Rectal smooth muscle tissue (tissue), 1 donor: ENCODE measurements at regions not wholly inside any gene's neighbourhood (a gene's known extent, or its start where the extent isn't known, plus 50 kb on each side); places are given as distances from the start of the nearest gene placed in this dataset.

Source experiments
- H3K27ac ChIP-seq: one replicate; pipeline ENCODE4 v1.7.0; 2013; ENCODE audit warnings: low read depth, low read length, inconsistent platforms
- H3K27me3 ChIP-seq: one replicate; pipeline ENCODE4 v1.7.0; 2013; ENCODE audit warnings: low read length; ENCODE audit not compliant: control insufficient read depth, insufficient read depth
- H3K36me3 ChIP-seq: one replicate; pipeline ENCODE4 v1.7.0; 2013; ENCODE audit warnings: low read length; ENCODE audit not compliant: control insufficient read depth, insufficient read depth
- H3K4me1 ChIP-seq: one replicate; pipeline ENCODE4 v1.7.0; 2013; ENCODE audit warnings: low read length; ENCODE audit not compliant: control insufficient read depth, insufficient read depth
- H3K4me3 ChIP-seq: one replicate; pipeline ENCODE4 v1.7.0; 2013; ENCODE audit warnings: low read length
- H3K9ac ChIP-seq: one replicate; pipeline ENCODE4 v1.7.0; 2013; ENCODE audit warnings: low read length

DNA sequence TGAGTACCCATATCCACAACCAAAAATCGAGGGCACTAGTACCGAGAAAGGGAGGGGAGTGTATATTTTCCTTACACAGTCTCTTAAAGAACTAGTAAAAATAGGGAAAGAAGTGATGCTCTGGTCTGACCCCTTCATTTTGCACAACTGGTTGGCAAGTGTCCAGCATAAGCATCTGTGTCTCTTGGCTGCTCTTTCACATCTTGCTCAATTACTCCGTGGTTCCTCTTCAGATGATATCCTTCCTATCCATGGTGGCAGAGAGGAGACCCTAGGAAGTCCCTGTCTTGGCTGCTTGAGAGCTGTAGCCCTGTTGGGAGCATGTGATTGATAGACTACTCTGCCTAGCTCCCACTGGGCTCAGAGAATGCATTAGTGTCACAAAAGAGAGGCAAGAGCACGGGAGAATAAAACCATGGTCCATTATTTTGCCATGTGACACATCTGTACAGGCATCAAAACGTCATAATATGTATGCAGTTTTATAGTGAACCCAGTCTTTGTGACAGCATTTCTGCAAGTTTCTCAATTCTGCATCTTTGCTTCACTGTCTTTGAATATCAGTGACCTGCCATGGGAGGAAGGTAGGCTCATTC lies 111.8 kb upstream of the ANKRD1 start:
- no peak overlapping the region for H3K4me3 ChIP-seq
- no peaks in the 10 kb centered on the region for H3K27me3 ChIP-seq
- no peaks in the 10 kb centered on the region for H3K4me1 ChIP-seq
- no peak overlapping the region for H3K9ac ChIP-seq
- H3K36me3 ChIP-seq = no peaks in the 10 kb centered on the region
- no peak overlapping the region for H3K27ac ChIP-seq

DNA sequence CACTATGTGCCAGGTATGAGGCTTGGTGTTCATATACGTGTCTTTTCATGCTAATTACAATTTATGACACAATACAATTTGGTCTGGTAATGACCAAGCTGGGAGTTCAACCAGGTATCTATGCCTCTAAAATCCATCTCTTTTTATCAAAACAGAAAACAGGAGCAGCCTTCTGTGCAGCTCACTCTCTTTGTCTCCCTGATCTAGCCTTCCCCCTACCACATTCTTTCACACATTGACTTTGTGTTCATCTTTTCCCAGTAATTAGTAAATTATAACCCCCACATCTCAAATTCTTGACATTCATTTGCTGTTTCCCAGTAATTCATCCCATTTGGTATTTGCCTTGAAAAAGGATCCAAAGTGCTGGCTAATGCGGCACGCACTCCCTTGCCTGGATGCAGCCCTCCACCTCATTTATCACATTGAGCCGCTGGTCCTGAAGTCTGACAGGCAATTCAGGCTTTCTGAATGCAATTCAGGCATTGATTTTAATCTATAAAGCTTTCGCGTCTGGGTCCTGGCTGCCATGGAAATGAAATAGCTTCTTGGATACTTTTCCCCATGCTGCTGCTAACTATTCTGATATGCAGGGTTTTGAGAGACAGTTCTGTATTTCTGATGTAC lies 112.5 kb upstream of the ANKRD1 start:
- H3K27ac ChIP-seq = no peak overlapping the region

DNA sequence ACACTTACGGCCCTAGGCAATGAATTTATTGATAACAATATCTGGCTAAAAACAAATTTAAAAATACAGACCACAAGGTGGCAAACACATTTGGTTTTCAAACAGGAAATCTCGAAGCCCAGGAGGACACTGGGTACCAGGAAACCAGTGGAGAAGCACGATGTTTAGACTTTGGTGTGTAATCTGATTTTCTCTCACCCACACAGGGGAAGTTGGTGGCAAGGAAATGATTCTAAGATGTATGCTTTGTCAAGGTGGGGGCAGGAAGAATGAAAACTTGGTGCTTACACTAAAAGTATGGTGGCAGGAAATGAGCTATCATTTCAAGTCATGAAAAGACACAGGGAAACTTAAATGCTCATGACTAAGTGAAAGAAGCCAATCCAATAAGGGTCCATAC lies 113.2 kb upstream of the ANKRD1 start:
- Histone ChIP-seq H3K4me3 (no peak overlapping the region), H3K27ac (no peak overlapping the region), H3K4me1 (no peaks in the 10 kb centered on the region), H3K9ac (no peak overlapping the region), H3K36me3 (no peaks in the 10 kb centered on the region), H3K27me3 (no peaks in the 10 kb centered on the region)

More for the DNA sequence above, 112.5 kb upstream of the ANKRD1 start:
- no peaks in the 10 kb centered on the region for H3K27me3 ChIP-seq
- H3K4me3 ChIP-seq = no peak overlapping the region
- no peak overlapping the region for H3K9ac ChIP-seq
- H3K36me3 ChIP-seq = no peaks in the 10 kb centered on the region
- no peaks in the 10 kb centered on the region for H3K4me1 ChIP-seq

DNA sequence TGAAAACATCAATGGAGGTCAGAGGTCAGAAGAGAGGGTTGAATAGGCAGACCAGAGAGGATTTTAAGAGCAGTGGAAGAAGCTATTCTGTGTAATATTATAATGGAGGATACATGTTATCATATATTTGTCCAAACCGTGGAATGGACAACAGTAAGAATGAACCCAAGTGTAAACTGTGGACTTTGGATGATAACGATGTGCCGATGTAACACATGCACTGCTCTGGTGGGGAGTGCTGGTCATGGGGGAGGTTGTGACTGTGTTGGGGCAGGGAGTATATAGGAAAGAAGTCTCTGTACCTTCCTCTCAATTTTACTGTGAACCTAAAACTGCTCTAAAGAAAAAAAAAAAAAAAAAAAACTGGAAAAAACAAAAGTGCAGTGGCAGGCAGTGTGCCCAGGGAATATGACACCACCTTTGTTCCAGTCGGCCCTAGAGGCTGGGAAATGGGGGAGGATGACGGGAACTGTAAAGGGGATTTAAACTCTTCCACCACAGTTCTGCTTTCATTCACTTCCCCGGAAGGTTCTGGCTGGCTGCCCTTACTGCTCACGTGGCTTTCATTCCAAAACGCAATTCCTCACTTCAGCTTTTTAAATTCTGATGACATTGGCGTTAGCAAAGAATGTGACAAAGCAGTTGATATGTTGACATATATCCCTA lies 113.7 kb upstream of the ANKRD1 start:
- Histone ChIP-seq H3K4me1 (no peaks in the 10 kb centered on the region), H3K27me3 (no peaks in the 10 kb centered on the region), H3K9ac (no peak overlapping the region), H3K27ac (no peak overlapping the region), H3K4me3 (no peak overlapping the region), H3K36me3 (no peaks in the 10 kb centered on the region)

DNA sequence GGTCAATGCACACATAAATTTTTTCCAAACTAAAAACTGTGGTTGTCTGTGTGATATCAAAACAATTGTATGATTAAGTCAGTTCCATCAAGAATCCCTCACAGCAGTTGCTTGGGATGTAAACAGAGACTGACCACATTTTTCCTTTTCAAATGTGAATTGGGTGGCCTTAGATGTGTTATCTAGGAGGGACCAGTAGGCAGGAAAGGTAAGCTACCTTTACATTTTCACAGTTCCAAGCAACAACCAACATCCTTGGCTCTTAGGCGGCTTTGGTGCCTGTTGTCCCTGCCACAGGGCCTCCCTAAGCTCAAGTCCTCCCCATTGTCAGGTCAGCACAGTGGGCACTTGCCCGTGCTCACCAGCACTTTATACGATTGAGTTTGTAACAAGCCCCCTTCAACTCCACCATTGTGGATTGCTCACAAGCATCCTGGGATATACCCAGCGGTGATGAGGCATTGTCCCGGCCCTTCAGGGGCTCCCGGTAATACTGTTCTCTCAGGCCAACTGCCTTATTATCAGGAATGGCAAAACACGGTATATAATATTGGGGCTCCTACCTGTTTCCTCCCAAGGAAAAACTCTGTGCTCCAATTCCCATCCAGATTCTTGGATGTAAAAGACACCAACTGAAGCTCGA lies 114.9 kb upstream of the ANKRD1 start:
- H3K9ac ChIP-seq = no peak overlapping the region
- H3K4me3 ChIP-seq = no peak overlapping the region
- H3K36me3 ChIP-seq = no peaks in the 10 kb centered on the region
- H3K4me1 ChIP-seq = no peaks in the 10 kb centered on the region
- H3K27ac ChIP-seq = no peak overlapping the region
- H3K27me3 ChIP-seq = no peaks in the 10 kb centered on the region

DNA sequence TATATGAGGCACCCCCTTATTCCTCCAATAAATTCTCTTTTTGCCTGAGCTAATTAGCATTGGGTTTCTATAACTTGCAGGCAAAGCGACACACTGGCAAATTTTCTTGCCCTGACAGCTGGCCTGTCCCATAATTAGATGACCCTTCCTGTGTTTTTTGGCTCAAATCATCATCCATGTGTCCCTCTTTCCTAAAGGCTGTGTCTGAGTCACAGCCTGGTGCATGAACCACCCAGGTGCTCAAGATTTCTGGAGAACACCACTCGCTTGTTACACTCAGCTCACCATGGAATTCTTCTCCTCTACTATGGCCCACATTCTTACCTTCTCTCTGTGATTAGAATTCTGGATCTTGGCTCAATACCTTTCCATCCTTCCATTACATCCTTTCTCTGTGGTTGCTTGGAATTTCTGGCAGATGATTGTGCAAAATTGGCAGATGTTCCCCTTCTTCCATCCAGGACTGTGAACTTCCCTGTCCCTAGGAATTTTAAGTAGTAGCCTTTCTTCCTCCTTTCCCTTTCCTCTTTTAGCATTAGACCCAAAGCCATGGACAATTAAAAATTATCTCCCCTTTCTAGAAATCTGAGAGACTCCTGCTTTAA lies 116.0 kb upstream of the ANKRD1 start:
- no peak overlapping the region for H3K9ac ChIP-seq
- no peak overlapping the region for H3K27ac ChIP-seq

DNA sequence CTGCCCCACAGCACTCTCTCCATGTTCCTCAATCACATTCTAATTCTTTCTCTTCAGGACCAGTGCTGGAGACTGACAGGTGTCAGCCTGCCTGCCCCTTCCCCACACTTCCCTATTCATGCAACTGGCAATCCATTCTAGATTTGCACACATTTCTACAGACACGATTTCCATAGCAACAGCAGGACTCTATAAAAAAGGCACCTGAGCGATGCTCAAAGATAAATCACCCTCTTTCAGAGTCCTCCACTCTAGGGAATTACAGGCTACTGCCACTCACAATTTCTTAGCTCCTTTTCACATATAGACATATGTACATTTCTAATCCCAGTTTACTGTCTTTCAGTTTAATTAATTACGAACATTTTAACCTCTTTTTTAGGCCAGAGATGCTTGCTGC lies 118.1 kb upstream of the ANKRD1 start:
- Histone ChIP-seq H3K4me1 (no peaks in the 10 kb centered on the region), H3K36me3 (no peaks in the 10 kb centered on the region), H3K27me3 (no peaks in the 10 kb centered on the region), H3K9ac (no peak overlapping the region), H3K27ac (no peak overlapping the region), H3K4me3 (no peak overlapping the region)

More for the DNA sequence above, 116.0 kb upstream of the ANKRD1 start:
- H3K4me3 ChIP-seq = no peak overlapping the region
- no peaks in the 10 kb centered on the region for H3K27me3 ChIP-seq
- no peaks in the 10 kb centered on the region for H3K36me3 ChIP-seq
- H3K4me1 ChIP-seq = no peaks in the 10 kb centered on the region

DNA sequence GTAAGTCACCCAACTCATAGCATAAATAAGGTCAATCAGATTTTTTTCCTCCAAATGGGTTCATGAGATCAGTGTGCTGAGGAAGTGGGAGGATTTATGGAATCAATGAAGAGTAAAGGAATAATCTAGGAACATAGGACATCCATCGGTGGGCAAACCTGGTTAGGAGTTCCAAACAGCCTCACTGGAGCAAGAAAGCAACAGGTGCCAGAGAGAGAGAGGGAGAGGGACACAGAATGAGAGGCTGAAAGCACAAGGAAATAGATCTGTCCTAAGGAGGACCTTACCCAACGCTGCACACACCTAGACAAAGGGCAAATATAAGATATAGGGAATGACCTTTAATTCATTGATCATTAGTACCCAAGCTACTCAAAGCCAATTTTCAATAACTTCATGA lies 119.5 kb upstream of the ANKRD1 start:
- H3K36me3 ChIP-seq = no peaks in the 10 kb centered on the region
- H3K4me3 ChIP-seq = no peak overlapping the region
- H3K27me3 ChIP-seq = no peaks in the 10 kb centered on the region
- no peaks in the 10 kb centered on the region for H3K4me1 ChIP-seq
- H3K9ac ChIP-seq = no peak overlapping the region
- H3K27ac ChIP-seq = no peak overlapping the region

DNA sequence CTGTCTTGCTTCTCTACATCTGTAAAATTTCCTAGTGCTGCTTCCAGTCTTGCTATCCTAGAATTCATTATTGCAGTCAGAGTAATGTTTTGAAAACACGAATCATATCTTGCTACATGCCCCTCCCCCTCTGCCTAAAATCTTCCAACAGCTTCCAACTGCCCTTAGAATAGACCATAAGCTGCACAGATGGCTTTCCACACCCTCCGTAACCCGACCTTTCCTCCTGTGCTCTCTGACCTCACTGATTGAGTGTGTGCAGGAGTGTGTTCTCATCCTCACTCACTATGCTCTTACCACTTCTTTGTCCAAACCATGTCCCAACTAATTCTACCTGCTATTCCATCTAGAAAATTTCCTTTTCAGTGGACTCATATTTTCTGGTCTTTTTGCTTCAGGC lies 121.2 kb upstream of the ANKRD1 start:
- H3K36me3 ChIP-seq = no peaks in the 10 kb centered on the region
- H3K9ac ChIP-seq = no peak overlapping the region
- H3K4me1 ChIP-seq = no peaks in the 10 kb centered on the region
- H3K27ac ChIP-seq = no peak overlapping the region
- no peak overlapping the region for H3K4me3 ChIP-seq
- H3K27me3 ChIP-seq = no peaks in the 10 kb centered on the region

DNA sequence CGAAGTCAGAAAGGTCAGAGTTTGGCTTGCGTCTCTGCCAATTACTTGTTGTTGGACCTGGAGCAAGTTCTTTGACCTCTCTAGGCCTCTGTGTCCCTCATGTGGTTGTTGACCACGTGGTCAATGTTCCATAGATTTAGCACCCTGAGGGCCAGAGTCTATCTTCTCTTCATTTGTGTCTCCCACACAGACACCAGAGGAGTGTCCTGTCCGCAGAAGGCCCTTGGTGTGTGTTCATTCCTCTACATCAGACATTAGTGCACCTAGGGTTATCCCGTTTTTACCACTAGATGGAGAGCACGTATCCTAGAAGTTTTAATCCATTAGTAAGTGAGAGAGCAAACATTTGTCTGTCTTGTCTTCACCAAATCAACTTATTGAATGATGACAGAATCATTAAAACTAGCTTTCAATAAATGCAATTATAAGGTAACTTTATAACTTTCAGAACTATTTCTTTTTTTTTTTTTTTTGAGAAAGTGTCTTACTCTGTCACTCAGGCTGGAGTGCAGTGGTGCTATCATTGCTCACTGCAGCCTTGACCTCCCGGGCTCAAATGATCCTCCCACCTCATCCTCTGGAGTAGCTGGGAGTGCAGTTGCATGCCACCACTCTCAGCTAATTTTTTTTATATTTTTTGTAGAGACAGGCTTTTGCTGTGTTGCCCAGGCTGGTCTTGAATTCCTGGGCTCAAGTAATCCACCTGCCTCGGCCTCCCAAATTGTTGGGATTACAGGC lies 122.5 kb upstream of the ANKRD1 start:
- no peak overlapping the region for H3K27ac ChIP-seq
- no peak overlapping the region for H3K4me3 ChIP-seq
- H3K4me1 ChIP-seq = no peaks in the 10 kb centered on the region
- no peaks in the 10 kb centered on the region for H3K27me3 ChIP-seq
- no peak overlapping the region for H3K9ac ChIP-seq
- no peaks in the 10 kb centered on the region for H3K36me3 ChIP-seq

DNA sequence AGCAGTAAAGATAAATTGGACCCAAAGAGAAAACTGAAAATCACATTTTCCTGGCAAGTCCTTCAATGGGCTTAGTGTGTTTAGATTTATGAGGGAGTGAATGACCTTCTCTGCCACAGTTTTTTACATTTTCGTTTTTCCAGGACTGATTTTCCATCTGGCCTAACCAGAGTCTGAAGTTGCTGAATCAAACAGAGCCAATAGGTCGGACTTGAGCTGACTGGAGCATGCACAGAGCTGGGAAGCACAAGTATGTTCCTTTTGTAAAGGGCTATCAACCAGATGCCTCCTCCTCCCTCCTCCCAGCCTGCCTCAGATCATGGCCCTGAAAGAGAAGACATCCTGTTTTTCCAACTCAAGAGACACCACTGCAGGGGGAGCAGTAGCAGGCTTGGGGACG lies 126.0 kb upstream of the ANKRD1 start:
- Histone ChIP-seq H3K4me3 (no peak overlapping the region), H3K36me3 (no peaks in the 10 kb centered on the region), H3K27ac (no peak overlapping the region), H3K9ac (no peak overlapping the region), H3K4me1 (no peaks in the 10 kb centered on the region), H3K27me3 (no peaks in the 10 kb centered on the region)

DNA sequence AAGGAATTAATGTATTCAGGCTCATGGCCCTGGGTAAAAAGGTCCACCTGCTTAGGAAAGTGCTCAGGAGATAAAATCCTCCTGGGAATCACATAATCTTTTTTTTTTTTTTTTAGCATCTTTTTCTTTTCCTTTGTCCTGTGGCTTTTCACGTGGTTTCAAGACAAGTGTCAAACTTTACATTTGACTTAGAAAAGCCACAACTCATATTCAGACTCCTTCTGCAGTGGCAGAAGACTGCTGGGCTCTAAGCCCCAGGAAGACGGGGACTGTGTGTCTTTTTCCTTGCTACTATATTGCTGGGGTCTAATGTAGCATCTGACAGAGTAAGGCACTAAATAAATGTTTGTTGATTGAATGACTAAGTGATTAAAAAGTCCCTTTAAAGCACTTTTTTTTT lies 127.5 kb upstream of the ANKRD1 start:
- Histone ChIP-seq H3K36me3 (no peaks in the 10 kb centered on the region), H3K27me3 (no peaks in the 10 kb centered on the region), H3K9ac (no peak overlapping the region), H3K4me3 (no peak overlapping the region), H3K27ac (no peak overlapping the region), H3K4me1 (no peaks in the 10 kb centered on the region)
